HCT116 (cell line): ENCODE measurements at regions not wholly inside any gene's neighbourhood (a gene's known extent, or its start where the extent isn't known, plus 50 kb on each side); places are given as distances from the start of the nearest gene placed in this dataset.

Source experiments
- ATAC-seq: fragments of 200-7000 bp; cut with Tn5 transposase; 2 replicates; pipeline ENCODE4 v1.9.1; 2020; ENCODE audit warnings: mild to moderate bottlenecking, moderate library complexity
- BruUV-seq: library from RNA; stranded (reverse); fragments of 400-500 nt; replicated peaks from 2 replicates; lab custom pipeline; 2021; lab: Mats Ljungman, UMichigan
- CTCF ChIA-PET: fragments of 300-600 bp; sonication (Branson Sonifier 250); formaldehyde crosslinking; loops from one replicate; lab custom pipeline; 2021; ENCODE audit warnings: antibody characterized with exemption; lab: Charles Lee
- POLR2A ChIA-PET: fragments of 300-600, 350-600 bp; sonication (Branson Sonifier 250); formaldehyde crosslinking; loops from one replicate; lab custom pipeline; 2021; ENCODE audit warnings: antibody characterized with exemption; lab: Charles Lee
- RAD21 ChIA-PET, 2 experiments: fragments of 300-600 bp; sonication (Branson Sonifier 250); formaldehyde crosslinking; loops; one replicate each; lab custom pipeline; 2023; ENCODE audit warnings: low total read pairs in 2 of 2; ENCODE audit not compliant: uncharacterized antibody in 2 of 2, unreplicated experiment in 2 of 2, low non-redundant PET in 1 of 2; lab: Charles Lee
- DNase-seq: peaks from one replicate; pipeline ENCODE4 v3.0.0-alpha.2; 2010; ENCODE audit warnings: low read depth, low spot score
- H2AFZ ChIP-seq: fragments of 200-600 bp; shearing (Covaris generic), sonication (generic); 2 replicates; pipeline ENCODE4 v1.6.1; 2017; ENCODE audit warnings: low read depth, mixed run types, mixed read lengths, antibody characterized with exemption, low read length; ENCODE audit not compliant: poor library complexity, severe bottlenecking
- H3K27ac ChIP-seq: 2 replicates; pipeline ENCODE4 v1.5.1; 2012; ENCODE audit warnings: low read depth, low read length
- H3K27me3 ChIP-seq: fragments of 200-600 bp; sonication (generic); 2 replicates; pipeline ENCODE4 v1.6.1; 2016; ENCODE audit warnings: mixed run types, low read length, mixed read lengths; ENCODE audit not compliant: insufficient read depth
- H3K36me3 ChIP-seq, 2 experiments: fragments of 200-500 bp in 1 of 2; fragments of 200-600 bp in 1 of 2; sonication (Bioruptor generic) in 1 of 2; sonication (generic) in 1 of 2; 2 replicates each; pipeline versions ENCODE4 v1.5.1 to v1.6.1; 2014 to 2016; ENCODE audit warnings: low read length in 2 of 2, inconsistent platforms in 1 of 2, mixed read lengths in 1 of 2, mixed run types in 1 of 2; ENCODE audit not compliant: insufficient read depth in 2 of 2, control insufficient read depth in 1 of 2
- H3K4me1 ChIP-seq, 2 experiments: fragments of 200-600 bp in 1 of 2; sonication (generic) in 1 of 2; 2 replicates each; pipeline versions ENCODE4 v1.5.1 to v1.6.1; 2012 to 2017; ENCODE audit warnings: low read length in 2 of 2, inconsistent platforms in 1 of 2, mild to moderate bottlenecking in 1 of 2, mixed read lengths in 1 of 2, mixed run types in 1 of 2, moderate library complexity in 1 of 2; ENCODE audit not compliant: insufficient read depth in 2 of 2, control insufficient read depth in 1 of 2
- H3K4me2 ChIP-seq: fragments of 200-600 bp; sonication (generic); 2 replicates; pipeline ENCODE4 v1.6.1; 2017; ENCODE audit warnings: mixed run types, low read length, mixed read lengths
- H3K4me3 ChIP-seq, 2 experiments: fragments of 200-600 bp in 1 of 2; sonication (generic) in 1 of 2; replicated peaks in 1 of 2; 2 replicates each; pipeline ENCODE4 v1.5.1; 2011 to 2016; ENCODE audit warnings: low read length in 2 of 2, control low read depth in 1 of 2, low read depth in 1 of 2, mild to moderate bottlenecking in 1 of 2, mixed read lengths in 1 of 2, mixed run types in 1 of 2
- H3K79me2 ChIP-seq: fragments of 200-600 bp; sonication (generic); 2 replicates; pipeline ENCODE4 v1.6.1; 2017; ENCODE audit warnings: mild to moderate bottlenecking, mixed run types, low read length, moderate library complexity, mixed read lengths; ENCODE audit not compliant: insufficient read depth
- H3K9ac ChIP-seq: fragments of 200-600 bp; sonication (generic); 2 replicates; pipeline ENCODE4 v1.6.1; 2016; ENCODE audit warnings: low read length, mixed read lengths
- H3K9me2 ChIP-seq: fragments of 200-600 bp; sonication (generic), shearing (Covaris generic); 2 replicates; pipeline ENCODE4 v1.6.1; 2017; ENCODE audit warnings: mixed run types, mild to moderate bottlenecking, moderate library complexity; ENCODE audit not compliant: insufficient read depth
- H3K9me3 ChIP-seq, 2 experiments: fragments of 200-500 bp in 1 of 2; fragments of 200-600 bp in 1 of 2; sonication (Bioruptor generic) in 1 of 2; sonication (generic) in 1 of 2; 2 replicates each; pipeline ENCODE4 v1.6.1; 2014 to 2017; ENCODE audit warnings: low read length in 2 of 2, mixed read lengths in 2 of 2, inconsistent platforms in 1 of 2, low read depth in 1 of 2, mild to moderate bottlenecking in 1 of 2, mixed run types in 1 of 2, moderate library complexity in 1 of 2; ENCODE audit not compliant: control insufficient read depth in 1 of 2, insufficient read depth in 1 of 2
- H4K20me1 ChIP-seq: fragments of 200-600 bp; sonication (generic), shearing (Covaris generic); 2 replicates; pipeline ENCODE4 v1.6.1; 2017; ENCODE audit warnings: mixed run types, mild to moderate bottlenecking, moderate library complexity; ENCODE audit not compliant: insufficient read depth
- CBX3 ChIP-seq: IDR thresholded peaks from 2 replicates; pipeline ENCODE4 v1.6.1; 2012; ENCODE audit warnings: low read depth
- CEBPB ChIP-seq: IDR thresholded peaks from 2 replicates; pipeline ENCODE4 v1.6.1; 2012; ENCODE audit warnings: low read depth
- EGR1 ChIP-seq: IDR thresholded peaks from 2 replicates; pipeline ENCODE4 v1.6.1; 2012; ENCODE audit warnings: low read depth
- ELF1 ChIP-seq: IDR thresholded peaks from 2 replicates; pipeline ENCODE4 v1.6.1; 2012; ENCODE audit warnings: low read depth, borderline replicate concordance
- EZH2 ChIP-seq: fragments of 200-600 bp; sonication (generic); IDR thresholded peaks from 2 replicates; pipeline ENCODE4 v1.6.1; 2017; ENCODE audit warnings: antibody characterized with exemption, mixed run types
- FOSL1 ChIP-seq: IDR thresholded peaks from 2 replicates; pipeline ENCODE4 v1.6.1; 2012; ENCODE audit warnings: low read depth
- POLR2A ChIP-seq: IDR thresholded peaks from 2 replicates; pipeline ENCODE4 v1.7.0; 2011; ENCODE audit warnings: borderline replicate concordance; ENCODE audit not compliant: insufficient read depth, insufficient read length; ENCODE audit errors: extremely low read depth
- POLR2AphosphoS5 ChIP-seq: IDR thresholded peaks from 2 replicates; pipeline ENCODE4 v1.6.1; 2011; ENCODE audit warnings: mild to moderate bottlenecking, low read depth, low read length, moderate library complexity
- RAD21 ChIP-seq: IDR thresholded peaks from 2 replicates; pipeline ENCODE4 v1.6.1; 2012; ENCODE audit warnings: low read depth, mild to moderate bottlenecking
- SIN3A ChIP-seq: IDR thresholded peaks from 2 replicates; pipeline ENCODE4 v1.6.1; 2012; ENCODE audit warnings: low read depth
- SP1 ChIP-seq: IDR thresholded peaks from 2 replicates; pipeline ENCODE4 v1.6.1; 2012; ENCODE audit warnings: low read depth
- SRF ChIP-seq: IDR thresholded peaks from 2 replicates; pipeline ENCODE4 v1.6.1; 2012; ENCODE audit warnings: low read depth
- TCF7L2 ChIP-seq: IDR thresholded peaks from 2 replicates; pipeline ENCODE4 v1.7.0; 2011; ENCODE audit warnings: borderline replicate concordance, inconsistent platforms; ENCODE audit not compliant: insufficient read depth, insufficient read length; ENCODE audit errors: extremely low read depth
- YY1 ChIP-seq: IDR thresholded peaks from 2 replicates; pipeline ENCODE4 v1.6.1; 2011; ENCODE audit warnings: low read length, low read depth, moderate library complexity, mild to moderate bottlenecking; ENCODE audit not compliant: insufficient replicate concordance; ENCODE audit errors: extremely low read depth
- ZNF274 ChIP-seq: fragments of 200-500 bp; sonication (Bioruptor generic); IDR thresholded peaks from 2 replicates; pipeline ENCODE4 v1.6.1; 2014; ENCODE audit warnings: mild to moderate bottlenecking, low read depth, low read length, inconsistent platforms
- intact Hi-C: fragments of 100-400 bp; cut with micrococcal nuclease; formaldehyde crosslinking; loops from 2 replicates; pipeline ENCODE4 v1.10.0; 2022
- TF ChIP-seq, protein P1 (sequence below), 3 experiments: fragments of 200-600 bp in 1 of 3; sonication (generic) in 1 of 3; IDR thresholded peaks in 2 of 3; conservative IDR thresholded peaks in 1 of 3; 2 replicates each; pipeline ENCODE4 v1.5.1; 2012 to 2017; ENCODE audit warnings: low read depth in 2 of 3, low read length in 2 of 3, antibody characterized with exemption in 1 of 3, borderline replicate concordance in 1 of 3, control low read depth in 1 of 3, mild to moderate bottlenecking in 1 of 3, mixed read lengths in 1 of 3, mixed run types in 1 of 3, moderate library complexity in 1 of 3; ENCODE audit not compliant: insufficient read depth in 1 of 3
- TF ChIP-seq, protein P2 (sequence below): IDR thresholded peaks from 2 replicates; pipeline ENCODE4 v1.6.1; 2012
- TF ChIP-seq, protein P3 (sequence below): IDR thresholded peaks from 2 replicates; pipeline ENCODE4 v1.6.1; 2012

DNA sequence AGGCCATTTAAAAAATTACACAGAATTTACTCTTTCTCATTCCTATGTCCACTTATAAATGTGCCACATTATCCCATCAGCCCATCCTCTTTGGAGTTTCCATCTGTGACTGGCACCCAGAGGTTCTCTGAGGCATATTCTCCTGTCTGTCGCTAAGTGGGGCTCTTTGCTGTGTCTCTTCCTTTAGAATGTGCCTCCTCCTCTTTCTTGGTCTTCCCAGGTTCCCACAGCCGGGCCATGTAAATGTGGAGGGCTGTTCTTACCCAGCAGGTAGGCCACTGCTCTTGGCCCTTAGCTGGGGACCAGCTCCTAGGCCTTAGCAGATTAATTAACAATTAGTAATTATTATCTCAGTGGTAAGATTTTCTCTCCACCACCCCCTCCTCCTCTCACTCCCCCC is 167.0 kb downstream of the INSIG2 start:
- H3K4me2 ChIP-seq, result no peak overlapping the region
- no peak overlapping the region for H3K9ac ChIP-seq
- H3K9me2 ChIP-seq, result no peaks in the 10 kb centered on the region
- no peaks in the 10 kb centered on the region for H3K79me2 ChIP-seq
- no peaks in the 10 kb centered on the region for H3K36me3 ChIP-seq
- H3K27me3 ChIP-seq, result no peaks in the 10 kb centered on the region
- H3K9me3 ChIP-seq, result no peaks in the 10 kb centered on the region
- ATAC-seq (no peak), DNase-seq (no peak)
- ChIA-PET CTCF (no interaction called here), RAD21 (no interaction called here), POLR2A (no interaction called here)
- TF ChIP-seq POLR2AphosphoS5 (no peak), EGR1 (no peak), RAD21 (no peak), SP1 (no peak), ZNF274 (no peak), EZH2 (no peak), SRF (no peak), TCF7L2 (no peak), YY1 (no peak), ELF1 (no peak), CBX3 (no peak), CEBPB (no peak), POLR2A (no peak), SIN3A (no peak), FOSL1 (no peak)
- TF ChIP-seq, protein P1, sequence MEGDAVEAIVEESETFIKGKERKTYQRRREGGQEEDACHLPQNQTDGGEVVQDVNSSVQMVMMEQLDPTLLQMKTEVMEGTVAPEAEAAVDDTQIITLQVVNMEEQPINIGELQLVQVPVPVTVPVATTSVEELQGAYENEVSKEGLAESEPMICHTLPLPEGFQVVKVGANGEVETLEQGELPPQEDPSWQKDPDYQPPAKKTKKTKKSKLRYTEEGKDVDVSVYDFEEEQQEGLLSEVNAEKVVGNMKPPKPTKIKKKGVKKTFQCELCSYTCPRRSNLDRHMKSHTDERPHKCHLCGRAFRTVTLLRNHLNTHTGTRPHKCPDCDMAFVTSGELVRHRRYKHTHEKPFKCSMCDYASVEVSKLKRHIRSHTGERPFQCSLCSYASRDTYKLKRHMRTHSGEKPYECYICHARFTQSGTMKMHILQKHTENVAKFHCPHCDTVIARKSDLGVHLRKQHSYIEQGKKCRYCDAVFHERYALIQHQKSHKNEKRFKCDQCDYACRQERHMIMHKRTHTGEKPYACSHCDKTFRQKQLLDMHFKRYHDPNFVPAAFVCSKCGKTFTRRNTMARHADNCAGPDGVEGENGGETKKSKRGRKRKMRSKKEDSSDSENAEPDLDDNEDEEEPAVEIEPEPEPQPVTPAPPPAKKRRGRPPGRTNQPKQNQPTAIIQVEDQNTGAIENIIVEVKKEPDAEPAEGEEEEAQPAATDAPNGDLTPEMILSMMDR (IDR thresholded peaks at IDR 0.05 in 2 of 3, conservative IDR thresholded peaks at IDR 0.05 in 1 of 3; ENCODE audit: borderline replicate concordance in 1 of 3, insufficient read depth in 1 of 3, low read depth in 2 of 3, low read length in 2 of 3), result no peak
- TF ChIP-seq, protein P2, sequence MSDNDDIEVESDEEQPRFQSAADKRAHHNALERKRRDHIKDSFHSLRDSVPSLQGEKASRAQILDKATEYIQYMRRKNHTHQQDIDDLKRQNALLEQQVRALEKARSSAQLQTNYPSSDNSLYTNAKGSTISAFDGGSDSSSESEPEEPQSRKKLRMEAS, result no peak
- TF ChIP-seq, protein P3, sequence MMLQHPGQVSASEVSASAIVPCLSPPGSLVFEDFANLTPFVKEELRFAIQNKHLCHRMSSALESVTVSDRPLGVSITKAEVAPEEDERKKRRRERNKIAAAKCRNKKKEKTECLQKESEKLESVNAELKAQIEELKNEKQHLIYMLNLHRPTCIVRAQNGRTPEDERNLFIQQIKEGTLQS, result no peak
- no peak overlapping the region for H3K27ac ChIP-seq
- intact Hi-C loops, result no loop called here
- no peaks in the 10 kb centered on the region for H4K20me1 ChIP-seq
- no peak overlapping the region for H3K4me3 ChIP-seq
- H3K4me1 ChIP-seq, result peaks cover 3 to 14% of the 10 kb centered on the region in 2 experiments
- no TSS peak for BruUV-seq
- H2AFZ ChIP-seq, result no peak overlapping the region
